DOHH2 (cell line): ENCODE measurements at regions not wholly inside any gene's neighbourhood (a gene's known extent, or its start where the extent isn't known, plus 50 kb on each side); places are given as distances from the start of the nearest gene placed in this dataset.

Experiments
- EZH2phosphoT487 ChIP-seq: fragments of 200-600 bp; sonication (generic); IDR thresholded peaks from 2 replicates; pipeline ENCODE4 v1.6.1; 2017; ENCODE audit warnings: borderline replicate concordance, mild to moderate bottlenecking, antibody characterized with exemption, low read length, moderate library complexity, mixed read lengths
- TF ChIP-seq, protein P1 (sequence below): fragments of 200-600 bp; sonication (generic); IDR thresholded peaks from one replicate; pipeline ENCODE4 v1.5.1; 2014; ENCODE audit warnings: antibody characterized with exemption, mild to moderate bottlenecking, low read depth, low read length; ENCODE audit not compliant: poor library complexity, severe bottlenecking

DNA sequence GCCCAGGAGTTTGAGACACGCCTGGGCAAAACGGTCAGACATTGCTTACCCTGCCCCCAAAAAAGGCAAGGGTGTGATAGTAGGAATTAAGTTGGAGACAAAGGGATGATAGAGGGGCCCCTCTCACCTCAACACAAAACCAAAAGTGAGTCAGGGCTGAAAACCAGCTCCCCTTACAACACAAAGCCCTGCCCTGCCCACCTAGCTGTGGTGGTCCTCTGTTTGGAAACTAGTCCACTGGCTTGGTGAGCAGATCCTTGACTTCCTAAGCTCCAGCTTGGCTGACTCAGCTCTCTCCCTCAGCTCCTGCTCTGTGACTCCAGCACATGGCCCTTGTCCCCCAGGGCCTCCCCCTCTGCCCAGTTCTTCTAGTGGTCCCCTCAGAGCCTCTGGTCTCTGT, 603.8 kb downstream of the PTPRC start:
- TF ChIP-seq, protein P1, sequence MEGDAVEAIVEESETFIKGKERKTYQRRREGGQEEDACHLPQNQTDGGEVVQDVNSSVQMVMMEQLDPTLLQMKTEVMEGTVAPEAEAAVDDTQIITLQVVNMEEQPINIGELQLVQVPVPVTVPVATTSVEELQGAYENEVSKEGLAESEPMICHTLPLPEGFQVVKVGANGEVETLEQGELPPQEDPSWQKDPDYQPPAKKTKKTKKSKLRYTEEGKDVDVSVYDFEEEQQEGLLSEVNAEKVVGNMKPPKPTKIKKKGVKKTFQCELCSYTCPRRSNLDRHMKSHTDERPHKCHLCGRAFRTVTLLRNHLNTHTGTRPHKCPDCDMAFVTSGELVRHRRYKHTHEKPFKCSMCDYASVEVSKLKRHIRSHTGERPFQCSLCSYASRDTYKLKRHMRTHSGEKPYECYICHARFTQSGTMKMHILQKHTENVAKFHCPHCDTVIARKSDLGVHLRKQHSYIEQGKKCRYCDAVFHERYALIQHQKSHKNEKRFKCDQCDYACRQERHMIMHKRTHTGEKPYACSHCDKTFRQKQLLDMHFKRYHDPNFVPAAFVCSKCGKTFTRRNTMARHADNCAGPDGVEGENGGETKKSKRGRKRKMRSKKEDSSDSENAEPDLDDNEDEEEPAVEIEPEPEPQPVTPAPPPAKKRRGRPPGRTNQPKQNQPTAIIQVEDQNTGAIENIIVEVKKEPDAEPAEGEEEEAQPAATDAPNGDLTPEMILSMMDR: no peak
- no peak for TF ChIP-seq EZH2phosphoT487
